CD4-positive, alpha-beta memory T cell (primary cell): ENCODE measurements at regions not wholly inside any gene's neighbourhood (a gene's known extent, or its start where the extent isn't known, plus 50 kb on each side); places are given as distances from the start of the nearest gene placed in this dataset.

ENCODE experiments used
- CTCF ChIA-PET: fragments of 350-600 bp; sonication (Branson Sonifier 250); formaldehyde crosslinking; loops from one replicate; lab custom pipeline; 2021; ENCODE audit warnings: inconsistent platforms; ENCODE audit not compliant: partially characterized antibody; lab: Charles Lee
- POLR2A ChIA-PET: fragments of 350-600 bp; sonication (Branson Sonifier 250); formaldehyde crosslinking; loops from one replicate; lab custom pipeline; 2021; ENCODE audit not compliant: partially characterized antibody; lab: Charles Lee
- DNase-seq, 5 donors: peaks; one replicate each; pipeline versions ENCODE4 v3.0.0 to v3.0.0-alpha.2; 2020 to 2022; ENCODE audit warnings: mixed read lengths in 1 of 5
- H3K27ac ChIP-seq: one replicate; pipeline ENCODE4 v1.7.0; 2013; ENCODE audit warnings: low read depth, low read length
- H3K27me3 ChIP-seq: 2 replicates; pipeline ENCODE4 v1.7.0; 2013; ENCODE audit warnings: mild to moderate bottlenecking, low read length, moderate library complexity; ENCODE audit not compliant: insufficient read depth
- H3K36me3 ChIP-seq: 2 replicates; pipeline ENCODE4 v1.7.0; 2013; ENCODE audit warnings: mild to moderate bottlenecking, low read length, moderate library complexity; ENCODE audit not compliant: insufficient read depth
- H3K4me1 ChIP-seq: 2 replicates; pipeline ENCODE4 v1.7.0; 2013; ENCODE audit warnings: mild to moderate bottlenecking, low read length, moderate library complexity; ENCODE audit not compliant: insufficient read depth
- H3K4me3 ChIP-seq, 2 donors: one replicate each; pipeline ENCODE4 v1.7.0; 2013; ENCODE audit warnings: low read length in 2 of 2, mild to moderate bottlenecking in 1 of 2
- H3K9me3 ChIP-seq, 2 donors: one replicate each; pipeline ENCODE4 v1.7.0; 2013; ENCODE audit warnings: low read length in 2 of 2, control low read depth in 1 of 2; ENCODE audit not compliant: control insufficient read depth in 1 of 2
- H3K27ac Mint-ChIP-seq, 7 donors: one replicate each; pipeline ENCODE4 v1.8.0; 2020 to 2021; ENCODE audit warnings: mixed read lengths in 7 of 7, mild to moderate bottlenecking in 6 of 7, inconsistent platforms in 3 of 7, moderate library complexity in 3 of 7
- H3K27me3 Mint-ChIP-seq, 2 donors: one replicate each; pipeline ENCODE4 v1.8.0; 2020 to 2021; ENCODE audit warnings: mixed read lengths in 2 of 2
- H3K36me3 Mint-ChIP-seq, 2 donors: one replicate each; pipeline ENCODE4 v1.8.0; 2020 to 2021; ENCODE audit warnings: mixed read lengths in 2 of 2, inconsistent platforms in 1 of 2, mild to moderate bottlenecking in 1 of 2
- H3K4me1 Mint-ChIP-seq, 4 donors: one replicate each; pipeline ENCODE4 v1.8.0; 2020 to 2021; ENCODE audit warnings: mixed read lengths in 4 of 4, mild to moderate bottlenecking in 1 of 4
- H3K4me3 Mint-ChIP-seq, 8 donors: one replicate each; pipeline ENCODE4 v1.8.0; 2020 to 2021; ENCODE audit warnings: mixed read lengths in 8 of 8, mild to moderate bottlenecking in 7 of 8, moderate library complexity in 6 of 8, inconsistent platforms in 3 of 8
- H3K9me3 Mint-ChIP-seq, 8 donors: one replicate each; pipeline ENCODE4 v1.8.0; 2020 to 2021; ENCODE audit warnings: mixed read lengths in 8 of 8, mild to moderate bottlenecking in 5 of 8, inconsistent platforms in 3 of 8, moderate library complexity in 1 of 8
- intact Hi-C: fragments of 100-400 bp; cut with micrococcal nuclease; formaldehyde crosslinking; loops from one replicate; pipeline ENCODE4 v1.15.1; 2023

DNA sequence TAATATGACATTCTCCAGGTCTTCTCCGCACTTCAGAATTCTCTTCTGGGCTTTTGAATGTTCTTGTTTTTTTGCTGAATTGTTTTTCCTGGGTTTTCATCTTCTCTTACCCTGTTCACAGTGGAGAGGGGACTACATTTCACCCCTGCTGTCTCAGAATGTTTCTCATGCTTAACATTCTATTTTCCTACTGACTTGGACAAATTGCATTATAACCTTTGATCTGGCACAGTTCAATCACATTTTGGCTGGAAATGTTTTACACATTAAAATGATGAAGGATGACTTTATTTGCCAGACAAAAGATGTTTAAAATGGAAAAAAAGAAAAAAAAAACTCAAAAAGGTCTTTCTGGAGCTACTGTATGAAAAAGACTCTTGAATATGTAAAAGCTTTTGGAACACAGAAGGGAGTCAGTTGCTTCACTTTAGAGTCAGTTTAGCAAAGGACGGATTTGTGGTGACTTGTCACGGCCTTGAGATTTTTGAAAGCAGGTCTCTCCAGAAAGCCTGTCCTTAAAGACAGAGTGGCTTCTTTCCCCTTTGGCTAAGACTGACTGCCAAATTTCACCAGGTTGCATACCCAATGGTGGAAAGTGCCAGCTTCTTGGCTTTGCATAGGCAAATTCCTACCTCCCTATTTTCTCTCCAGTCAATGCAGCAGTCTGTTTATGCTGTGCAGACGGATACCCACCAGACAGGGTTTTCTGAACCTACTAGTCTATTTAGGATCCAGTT lies 401.0 kb upstream of the TBL1XR1 start:
- CTCF ChIA-PET = interaction anchor here (1.0 to 2.3 kb wide), 6 partner anchors 10 to 547 kb away, joined by 4 to 9 read pairs (median 6); partner anchors contain the start of gene TBL1XR1

DNA sequence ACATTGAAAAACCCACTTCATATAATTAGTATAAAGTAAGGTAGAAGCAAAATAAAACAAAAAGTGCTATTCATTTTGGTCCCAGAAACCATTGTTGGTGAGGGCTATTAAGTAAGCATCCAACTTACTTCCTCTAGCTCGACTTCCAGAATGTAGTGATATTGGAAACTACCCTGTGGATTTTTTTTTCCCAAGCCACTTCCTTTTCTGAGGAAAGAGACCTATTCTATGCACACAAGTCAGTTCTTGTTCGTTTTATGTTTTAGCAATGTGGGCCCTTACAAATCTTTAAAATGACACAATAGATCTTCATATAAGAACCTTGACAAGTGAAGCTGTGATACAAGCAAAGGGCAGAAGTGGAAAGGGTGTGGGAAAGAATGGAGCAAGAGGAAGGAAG lies 402.0 kb upstream of the TBL1XR1 start:
- H3K27ac Mint-ChIP-seq = peak overlapping the region in 5 of 7 donors; percentile 23 to 74 (median 64)
- CTCF ChIA-PET = interaction anchor here (1.0 to 1.4 kb wide), 2 partner anchors 9 to 10 kb away, joined by 4 read pairs; no protein-coding TSS in a partner anchor
- peaks cover 82% of the 10 kb centered on the region for H3K4me1 ChIP-seq
- no peaks in the 10 kb centered on the region for H3K36me3 ChIP-seq
- DNase-seq = no peak
- no peaks in the 10 kb centered on the region for H3K36me3 Mint-ChIP-seq
- H3K4me3 ChIP-seq = no peak overlapping the region
- H3K9me3 Mint-ChIP-seq = peaks cover 0 to 1% (median 0%) of the 10 kb centered on the region in 8 donors
- peaks cover 70 to 91% (median 78%) of the 10 kb centered on the region in 4 donors for H3K4me1 Mint-ChIP-seq
- POLR2A ChIA-PET = interaction anchor here (1.0 to 4.1 kb wide), 7 partner anchors 8 to 239 kb away, joined by 3 to 42 read pairs (median 5); no protein-coding TSS in a partner anchor
- no peaks in the 10 kb centered on the region for H3K27me3 Mint-ChIP-seq
- H3K9me3 ChIP-seq = no peaks in the 10 kb centered on the region
- intact Hi-C loops = loop anchor here (2.0 to 10.0 kb wide), 5 partner anchors 43 to 547 kb away; partner anchors contain the start of gene TBL1XR1
- H3K4me3 Mint-ChIP-seq = peak overlapping the region in 7 of 8 donors; percentile 6 to 87 (median 18)
- no peak overlapping the region for H3K27ac ChIP-seq
- no peaks in the 10 kb centered on the region for H3K27me3 ChIP-seq

More for the DNA sequence above, 401.0 kb upstream of the TBL1XR1 start:
- Mint-ChIP-seq H3K9me3 (peaks cover 0 to 1% (median 0%) of the 10 kb centered on the region in 8 donors), H3K27me3 (no peaks in the 10 kb centered on the region), H3K36me3 (no peaks in the 10 kb centered on the region), H3K4me3 (peak overlapping the region; percentile 10 to 87 (median 77)), H3K4me1 (peaks cover 71 to 93% (median 79%) of the 10 kb centered on the region in 4 donors), H3K27ac (peak overlapping the region; percentile 92 to 97 (median 95))
- H3K4me1 ChIP-seq = peaks cover 88% of the 10 kb centered on the region
- no peaks in the 10 kb centered on the region for H3K9me3 ChIP-seq
- POLR2A ChIA-PET = interaction anchor here (0.6 to 4.1 kb wide), 23 partner anchors 9 to 402 kb away, joined by 3 to 42 read pairs (median 5); partner anchors contain the start of gene TBL1XR1
- peak overlapping the region; percentile 60 for H3K27ac ChIP-seq
- no peaks in the 10 kb centered on the region for H3K27me3 ChIP-seq
- H3K4me3 ChIP-seq = peak overlapping the region; percentile 18 to 49
- intact Hi-C loops = loop anchor here (2.0 to 10.0 kb wide), 5 partner anchors 45 to 546 kb away; partner anchors contain the start of gene TBL1XR1
- DNase-seq = no peak
- no peaks in the 10 kb centered on the region for H3K36me3 ChIP-seq

DNA sequence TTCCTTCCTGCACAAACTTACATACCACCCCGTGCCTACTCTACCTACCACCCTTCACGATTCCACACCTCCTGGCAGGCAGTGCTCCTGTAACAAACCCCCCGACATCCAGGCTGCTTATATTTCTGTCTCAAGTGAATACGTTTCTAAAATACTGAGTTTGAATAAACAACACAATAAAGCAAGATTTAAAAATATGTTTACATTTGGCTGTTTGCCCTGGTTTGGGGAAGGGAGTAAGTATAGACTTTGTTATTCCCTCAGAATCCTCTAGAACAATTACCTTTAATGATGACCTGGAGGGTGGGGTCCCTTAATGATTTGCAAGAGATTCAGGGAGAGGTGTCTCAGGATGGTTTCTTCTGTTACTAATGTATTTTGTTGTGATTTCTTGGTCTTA lies 402.6 kb upstream of the TBL1XR1 start:
- H3K27ac Mint-ChIP-seq = peak overlapping the region in 4 of 7 donors; percentile 13 to 74 (median 46)
- intact Hi-C loops = loop anchor here (2.0 to 10.0 kb wide), 5 partner anchors 43 to 548 kb away; partner anchors contain the start of gene TBL1XR1
- no peaks in the 10 kb centered on the region for H3K27me3 ChIP-seq
- DNase-seq = no peak
- H3K4me3 Mint-ChIP-seq = peak overlapping the region in 3 of 8 donors; percentile 6 to 50 (median 18)
- ChIA-PET POLR2A (interaction anchor here (1.4 to 1.7 kb wide), 2 partner anchors 8 to 13 kb away, joined by 3 to 5 read pairs; no protein-coding TSS in a partner anchor), CTCF (interaction anchor here (1.4 kb wide), 1 partner anchor 11 kb away, joined by 4 read pairs; no protein-coding TSS in a partner anchor)
- H3K9me3 ChIP-seq = no peaks in the 10 kb centered on the region
- H3K27ac ChIP-seq = no peak overlapping the region
- no peaks in the 10 kb centered on the region for H3K27me3 Mint-ChIP-seq
- no peak overlapping the region for H3K4me3 ChIP-seq
- H3K4me1 Mint-ChIP-seq = peaks cover 67 to 85% (median 74%) of the 10 kb centered on the region in 4 donors
- peaks cover 77% of the 10 kb centered on the region for H3K4me1 ChIP-seq
- no peaks in the 10 kb centered on the region for H3K36me3 ChIP-seq
- peaks cover 0 to 1% (median 0%) of the 10 kb centered on the region in 8 donors for H3K9me3 Mint-ChIP-seq
- no peaks in the 10 kb centered on the region for H3K36me3 Mint-ChIP-seq

DNA sequence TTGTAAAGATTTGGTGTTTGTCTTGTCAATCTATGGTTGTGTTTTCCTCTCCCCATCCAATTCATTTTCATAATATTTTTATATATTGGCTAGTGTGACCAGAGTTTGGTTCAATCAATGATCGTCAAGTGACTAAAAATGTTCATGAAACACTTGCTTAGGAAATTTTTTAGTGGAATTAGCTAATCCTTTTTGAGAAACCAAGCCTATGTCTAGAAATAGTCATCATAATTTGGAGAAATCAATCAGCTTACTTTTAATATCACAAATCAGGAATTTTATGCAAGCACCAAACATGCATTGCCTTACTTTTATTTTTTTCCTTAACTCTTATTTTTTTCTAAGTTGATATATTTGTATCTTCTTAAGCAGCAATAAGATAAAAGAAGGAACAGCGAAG lies 403.1 kb upstream of the TBL1XR1 start:
- H3K36me3 Mint-ChIP-seq = no peaks in the 10 kb centered on the region
- Histone ChIP-seq H3K27ac (no peak overlapping the region), H3K27me3 (no peaks in the 10 kb centered on the region), H3K4me3 (no peak overlapping the region), H3K36me3 (no peaks in the 10 kb centered on the region), H3K9me3 (no peaks in the 10 kb centered on the region), H3K4me1 (peaks cover 71% of the 10 kb centered on the region)
- H3K27ac Mint-ChIP-seq = no peak overlapping the region
- H3K27me3 Mint-ChIP-seq = no peaks in the 10 kb centered on the region
- peaks cover 0 to 1% (median 0%) of the 10 kb centered on the region in 8 donors for H3K9me3 Mint-ChIP-seq
- peak overlapping the region in 2 of 8 donors; percentile 26 to 45 for H3K4me3 Mint-ChIP-seq
- intact Hi-C loops = no loop called here
- no peak for DNase-seq
- peaks cover 63 to 80% (median 71%) of the 10 kb centered on the region in 4 donors for H3K4me1 Mint-ChIP-seq
- ChIA-PET POLR2A (interaction anchor here (1.6 to 1.7 kb wide), 2 partner anchors 12 to 46 kb away, joined by 4 to 5 read pairs; no protein-coding TSS in a partner anchor), CTCF (interaction anchor here (1.4 to 1.5 kb wide), 3 partner anchors 11 to 64 kb away, joined by 4 read pairs; no protein-coding TSS in a partner anchor)

DNA sequence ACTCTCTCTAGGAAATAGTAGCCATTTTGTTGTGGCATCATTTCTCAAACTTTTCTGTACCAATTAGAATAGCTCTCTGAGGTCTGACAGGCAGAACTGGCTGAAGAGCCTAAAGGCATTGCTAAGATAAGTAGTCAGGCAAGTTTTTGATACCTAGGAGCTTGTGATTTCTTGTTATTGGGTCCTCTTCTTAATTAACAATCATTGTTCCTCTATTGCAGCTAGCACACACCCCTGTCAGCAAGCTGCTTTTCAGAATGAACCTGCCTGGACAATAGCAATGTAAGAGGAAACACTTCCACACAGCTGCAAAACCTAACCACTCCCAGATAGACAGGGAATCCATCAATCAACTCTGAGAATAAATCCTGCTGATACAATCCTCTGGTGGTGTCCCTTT lies 403.9 kb upstream of the TBL1XR1 start:
- Mint-ChIP-seq H3K27me3 (no peaks in the 10 kb centered on the region), H3K9me3 (peaks cover 0 to 4% (median 2%) of the 10 kb centered on the region in 8 donors), H3K4me3 (peak overlapping the region in 3 of 8 donors; percentile 13 to 45 (median 26)), H3K4me1 (peaks cover 56 to 72% (median 64%) of the 10 kb centered on the region in 4 donors), H3K27ac (peak overlapping the region in 2 of 7 donors; percentile 14 to 67), H3K36me3 (no peaks in the 10 kb centered on the region)
- Histone ChIP-seq H3K4me1 (peaks cover 64% of the 10 kb centered on the region), H3K27ac (no peak overlapping the region), H3K9me3 (no peaks in the 10 kb centered on the region), H3K27me3 (no peaks in the 10 kb centered on the region), H3K4me3 (no peak overlapping the region), H3K36me3 (no peaks in the 10 kb centered on the region)
- intact Hi-C loops = no loop called here
- CTCF ChIA-PET = interaction anchor here (1.4 to 1.5 kb wide), 2 partner anchors 46 to 63 kb away, joined by 4 read pairs; no protein-coding TSS in a partner anchor
- DNase-seq = no peak
- POLR2A ChIA-PET = interaction anchor here (1.0 to 1.6 kb wide), 2 partner anchors 46 to 242 kb away, joined by 4 read pairs; no protein-coding TSS in a partner anchor

DNA sequence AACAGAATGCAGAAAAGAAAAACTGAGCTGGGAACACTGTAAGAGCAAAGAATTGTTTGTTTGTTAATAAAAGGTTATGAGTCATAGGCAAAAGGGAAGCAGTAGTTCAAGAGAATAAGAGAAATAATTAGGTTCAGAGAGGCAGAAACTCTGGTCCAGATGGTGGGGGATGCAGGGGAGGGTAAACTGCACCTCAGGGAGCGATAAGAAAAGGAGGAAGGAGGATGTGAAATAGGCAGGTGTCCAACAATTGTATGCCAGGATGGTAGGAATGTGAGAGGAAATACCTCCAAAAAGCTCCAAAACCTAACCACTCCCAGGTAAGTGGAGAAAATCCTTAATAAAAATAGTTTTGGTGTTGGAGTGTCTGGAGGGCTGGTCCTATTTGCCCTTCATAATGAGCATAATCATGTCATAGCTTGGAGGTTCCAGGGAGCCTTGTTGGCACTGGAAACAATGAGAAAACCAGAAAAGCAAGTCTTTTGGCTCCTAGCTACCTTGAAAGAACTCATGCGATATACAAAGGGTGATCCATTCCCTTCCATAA lies 405.4 kb upstream of the TBL1XR1 start:
- H3K27me3 ChIP-seq = no peaks in the 10 kb centered on the region
- intact Hi-C loops = no loop called here
- no peaks in the 10 kb centered on the region for H3K9me3 ChIP-seq
- Mint-ChIP-seq H3K27ac (peak overlapping the region in 3 of 7 donors; percentile 3 to 72 (median 15)), H3K27me3 (no peaks in the 10 kb centered on the region), H3K36me3 (no peaks in the 10 kb centered on the region), H3K9me3 (peaks cover 0 to 8% (median 2%) of the 10 kb centered on the region in 8 donors), H3K4me1 (peaks cover 47 to 69% (median 57%) of the 10 kb centered on the region in 4 donors), H3K4me3 (no peak overlapping the region)
- no peak overlapping the region for H3K4me3 ChIP-seq
- ChIA-PET CTCF (interaction anchor here (0.8 to 0.9 kb wide), 2 partner anchors 38 to 44 kb away, joined by 3 read pairs; no protein-coding TSS in a partner anchor), POLR2A (interaction anchor here (0.9 to 2.0 kb wide), 2 partner anchors 40 to 91 kb away, joined by 4 to 5 read pairs; no protein-coding TSS in a partner anchor)
- DNase-seq = no peak
- H3K36me3 ChIP-seq = no peaks in the 10 kb centered on the region
- no peak overlapping the region for H3K27ac ChIP-seq
- H3K4me1 ChIP-seq = peaks cover 49% of the 10 kb centered on the region
